ENCODE measurements at regions not wholly inside any gene's neighbourhood (a gene's known extent, or its start where the extent isn't known, plus 50 kb on each side); places are given as distances from the start of the nearest gene placed in this dataset.

DNA sequence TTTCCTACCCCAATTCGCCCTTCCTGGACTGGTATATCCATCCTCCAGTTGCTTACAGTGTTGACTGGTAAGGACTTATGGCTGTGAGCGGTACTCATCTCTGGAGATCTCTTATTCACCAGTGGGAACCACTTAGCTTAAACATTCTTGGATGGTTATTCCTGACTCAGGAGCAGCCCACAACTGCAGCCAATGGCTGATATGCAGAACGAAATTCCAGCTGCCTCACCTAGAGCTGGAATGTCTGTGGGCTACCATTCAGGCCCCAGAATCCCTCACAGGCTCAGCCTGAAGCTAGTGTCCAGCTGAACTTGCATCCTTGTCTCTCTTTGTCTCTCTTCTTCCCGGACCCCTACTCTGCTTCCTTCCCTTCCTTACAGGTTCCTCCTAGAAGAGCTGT is 138.9 kb upstream of the SMIM31 start:
- intact Hi-C loops (cut with DNase I; ENCODE audit: low total_unique reads): no loop called here
- WGBS, 2 donors: 64 to 74% methylated on average over 4 of the region's 4 CpGs
- no peak for DNase-seq (ENCODE audit: low spot score in 2 of 2)
- H3K4me3 ChIP-seq (ENCODE audit: low read depth, poor library complexity, severe bottlenecking): no peak overlapping the region
- no peak for TF ChIP-seq POLR2A (IDR thresholded peaks at IDR 0.05)
- TF ChIP-seq, protein P1, sequence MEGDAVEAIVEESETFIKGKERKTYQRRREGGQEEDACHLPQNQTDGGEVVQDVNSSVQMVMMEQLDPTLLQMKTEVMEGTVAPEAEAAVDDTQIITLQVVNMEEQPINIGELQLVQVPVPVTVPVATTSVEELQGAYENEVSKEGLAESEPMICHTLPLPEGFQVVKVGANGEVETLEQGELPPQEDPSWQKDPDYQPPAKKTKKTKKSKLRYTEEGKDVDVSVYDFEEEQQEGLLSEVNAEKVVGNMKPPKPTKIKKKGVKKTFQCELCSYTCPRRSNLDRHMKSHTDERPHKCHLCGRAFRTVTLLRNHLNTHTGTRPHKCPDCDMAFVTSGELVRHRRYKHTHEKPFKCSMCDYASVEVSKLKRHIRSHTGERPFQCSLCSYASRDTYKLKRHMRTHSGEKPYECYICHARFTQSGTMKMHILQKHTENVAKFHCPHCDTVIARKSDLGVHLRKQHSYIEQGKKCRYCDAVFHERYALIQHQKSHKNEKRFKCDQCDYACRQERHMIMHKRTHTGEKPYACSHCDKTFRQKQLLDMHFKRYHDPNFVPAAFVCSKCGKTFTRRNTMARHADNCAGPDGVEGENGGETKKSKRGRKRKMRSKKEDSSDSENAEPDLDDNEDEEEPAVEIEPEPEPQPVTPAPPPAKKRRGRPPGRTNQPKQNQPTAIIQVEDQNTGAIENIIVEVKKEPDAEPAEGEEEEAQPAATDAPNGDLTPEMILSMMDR (IDR thresholded peaks at IDR 0.05): no peak

DNA sequence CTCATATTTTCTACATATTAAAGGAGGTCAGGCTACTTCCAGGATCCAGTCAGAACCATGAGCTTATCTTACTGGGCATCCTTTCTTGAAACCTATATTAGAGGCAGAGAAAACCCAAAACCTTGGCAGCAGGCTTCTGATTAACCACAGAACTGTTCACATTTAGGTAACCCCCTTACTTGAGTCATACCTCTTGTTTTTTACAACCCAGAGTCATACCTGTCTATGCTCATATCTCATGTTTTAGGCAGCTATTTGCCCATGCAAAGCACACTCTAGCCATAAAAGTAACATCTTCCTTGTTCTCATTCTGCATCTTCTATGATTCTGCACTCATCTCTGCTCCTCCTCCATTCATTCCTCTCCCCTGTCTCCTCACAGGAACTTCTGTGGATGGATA is 138.0 kb upstream of the SMIM31 start:
- DNase-seq (ENCODE audit: low spot score in 2 of 2): no peak
- no peak overlapping the region for H3K4me3 ChIP-seq (ENCODE audit: low read depth, poor library complexity, severe bottlenecking)
- TF ChIP-seq, protein P1 (IDR thresholded peaks at IDR 0.05): no peak
- TF ChIP-seq POLR2A (IDR thresholded peaks at IDR 0.05): no peak
- intact Hi-C loops (cut with DNase I; ENCODE audit: low total_unique reads): no loop called here

DNA sequence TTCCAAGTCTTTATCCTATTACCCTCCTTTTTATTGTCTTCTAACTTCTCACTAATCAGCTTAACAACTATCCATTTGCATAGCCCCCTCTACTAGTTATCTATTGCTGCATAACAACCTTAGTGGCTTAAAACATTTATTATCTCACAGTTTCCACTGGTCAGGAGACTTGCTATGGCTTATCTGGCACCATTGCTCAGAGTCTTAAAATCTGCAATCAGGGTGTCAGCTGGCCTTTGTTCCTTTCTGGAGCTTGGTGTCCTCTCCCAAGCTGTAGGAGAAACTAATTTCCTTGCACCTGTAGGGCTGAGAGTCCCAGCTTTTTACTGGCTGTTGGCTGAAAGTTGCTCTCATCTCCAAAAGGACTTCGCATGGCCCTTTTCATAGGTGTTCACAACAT is 137.0 kb upstream of the SMIM31 start:
- intact Hi-C loops (cut with DNase I; ENCODE audit: low total_unique reads): no loop called here
- DNase-seq (ENCODE audit: low spot score in 2 of 2): no peak
- TF ChIP-seq, protein P1 (IDR thresholded peaks at IDR 0.05): no peak
- no peak for TF ChIP-seq POLR2A (IDR thresholded peaks at IDR 0.05)
- 75 to 88% methylated on average over 1 of the region's 1 CpG for WGBS, 2 donors
- no peak overlapping the region for H3K4me3 ChIP-seq (ENCODE audit: low read depth, poor library complexity, severe bottlenecking)

DNA sequence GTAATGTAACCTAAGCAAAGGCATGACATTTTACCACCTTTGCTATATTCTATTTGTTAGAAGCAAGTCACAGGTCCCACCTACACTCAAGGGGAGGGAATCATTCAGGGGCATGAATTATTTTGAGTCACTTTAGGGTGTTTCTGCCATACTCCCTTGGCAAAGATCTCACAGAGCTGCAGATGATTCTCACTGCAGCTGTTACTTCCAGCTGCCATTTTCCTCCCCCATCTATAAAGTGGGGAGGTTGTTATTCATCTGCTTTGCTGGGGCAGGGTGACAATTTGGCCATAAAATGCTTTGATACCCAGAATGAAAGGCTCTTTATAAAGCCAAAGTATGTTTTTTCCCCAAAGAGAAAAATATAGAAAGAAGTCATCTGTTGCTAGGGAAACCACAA is 136.5 kb upstream of the SMIM31 start:
- TF ChIP-seq, protein P1 (IDR thresholded peaks at IDR 0.05): no peak
- no peak for TF ChIP-seq POLR2A (IDR thresholded peaks at IDR 0.05)
- intact Hi-C loops (cut with DNase I; ENCODE audit: low total_unique reads): no loop called here
- DNase-seq (ENCODE audit: low spot score in 2 of 2): no peak
- no peak overlapping the region for H3K4me3 ChIP-seq (ENCODE audit: low read depth, poor library complexity, severe bottlenecking)

DNA sequence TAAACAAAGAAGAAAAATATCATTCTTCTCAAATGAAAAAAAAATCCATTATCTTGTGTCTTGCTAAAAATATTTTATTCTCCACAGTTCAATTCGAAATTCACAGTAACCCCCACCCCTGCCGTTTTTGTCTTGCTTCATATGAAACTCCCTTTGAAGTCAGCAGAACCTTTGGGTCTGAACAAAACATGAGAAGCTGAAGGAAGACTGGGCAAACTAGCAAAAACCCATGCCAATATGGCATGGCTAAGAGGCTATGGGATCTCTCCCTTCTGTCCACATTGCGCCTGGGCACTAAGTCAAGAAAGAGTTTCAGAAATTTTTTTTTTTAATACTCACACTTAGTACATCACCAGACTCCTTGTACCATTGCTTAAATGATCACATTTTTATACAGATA is 136.0 kb upstream of the SMIM31 start:
- DNase-seq (ENCODE audit: low spot score in 2 of 2): no peak
- intact Hi-C loops (cut with DNase I; ENCODE audit: low total_unique reads): no loop called here
- no peak for TF ChIP-seq POLR2A (IDR thresholded peaks at IDR 0.05)
- TF ChIP-seq, protein P1 (IDR thresholded peaks at IDR 0.05): no peak
- no peak overlapping the region for H3K4me3 ChIP-seq (ENCODE audit: low read depth, poor library complexity, severe bottlenecking)
- WGBS, 2 donors: 70 to 79% methylated on average over 3 of the region's 3 CpGs

DNA sequence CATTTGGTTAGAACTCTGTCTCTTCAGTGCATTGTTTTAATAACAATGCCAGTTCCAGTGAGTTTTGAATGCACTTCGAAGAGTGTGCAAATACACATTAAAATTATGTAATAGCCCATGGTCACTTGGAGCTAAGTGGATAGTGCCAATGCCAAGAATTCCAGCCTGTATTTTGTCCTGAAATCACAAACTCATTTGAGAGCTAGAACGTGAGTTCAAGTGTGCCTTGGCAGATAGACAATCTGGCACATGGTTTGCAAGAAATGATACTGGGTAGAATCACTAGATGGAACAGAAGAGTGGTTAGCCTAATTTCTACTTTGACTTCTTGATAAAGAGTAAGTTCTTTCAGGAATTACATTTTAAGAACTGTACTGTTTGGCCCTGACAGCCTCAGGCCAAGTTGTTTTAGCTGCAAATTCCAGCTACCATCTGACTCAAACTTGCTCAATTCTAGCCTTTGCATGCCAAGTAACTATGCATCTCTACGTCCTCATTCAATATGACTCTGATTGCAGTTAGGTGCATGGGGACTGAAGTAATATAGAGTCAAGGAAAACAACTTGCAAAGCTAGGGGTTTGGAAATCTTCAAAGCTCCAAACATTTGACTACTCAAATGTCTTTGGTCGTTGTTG is 131.9 kb upstream of the SMIM31 start:
- whole genome bisulfite sequencing, 2 donors: 45 to 50% methylated on average over 4 of the region's 4 CpGs
- no peak overlapping the region for H3K4me3 ChIP-seq (ENCODE audit: low read depth, poor library complexity, severe bottlenecking)
- intact Hi-C loops (cut with DNase I; ENCODE audit: low total_unique reads): no loop called here
- TF ChIP-seq, protein P1 (IDR thresholded peaks at IDR 0.05): no peak
- no peak for TF ChIP-seq POLR2A (IDR thresholded peaks at IDR 0.05)
- no peak for DNase-seq (ENCODE audit: low spot score in 2 of 2)
